ENCODE measurements at regions not wholly inside any gene's neighbourhood (a gene's known extent, or its start where the extent isn't known, plus 50 kb on each side); places are given as distances from the start of the nearest gene placed in this dataset.

DNA sequence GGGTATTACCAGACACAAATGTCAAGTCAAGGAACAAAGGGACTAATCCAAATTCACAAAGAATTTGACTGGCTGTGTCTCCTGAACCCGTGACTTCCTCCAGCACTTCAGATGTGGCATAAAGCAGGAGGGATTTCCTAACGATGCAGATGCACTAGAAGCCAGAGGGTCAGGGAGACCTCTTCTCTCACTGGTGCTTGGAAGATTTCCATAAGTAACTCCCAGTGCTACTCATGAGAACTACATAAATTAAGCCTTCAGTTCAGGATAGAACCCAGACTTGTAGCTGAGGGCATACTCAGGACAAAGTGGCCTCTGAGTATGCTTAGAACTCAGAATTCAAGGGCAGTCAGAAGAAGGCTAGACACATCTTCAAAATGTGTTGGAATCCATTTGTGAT lies 83.6 kb upstream of the NRIP1 start:
- Histone ChIP-seq H3K27ac (ENCODE audit: insufficient read depth, low read length, poor library complexity, severe bottlenecking) (no peak overlapping the region), H3K27me3 (replicated peaks; ENCODE audit: control insufficient read depth, insufficient read depth, low read length, poor library complexity, severe bottlenecking) (no peaks in the 10 kb centered on the region), H3K4me3 (ENCODE audit: insufficient read depth, low read depth, low read length, poor library complexity, severe bottlenecking) (no peak overlapping the region), H3K9me3 (ENCODE audit: control insufficient read depth, low read length) (no peaks in the 10 kb centered on the region), H3K4me1 (ENCODE audit: control insufficient read depth, insufficient read depth, low read length, poor library complexity, severe bottlenecking) (no peaks in the 10 kb centered on the region), H3K36me3 (ENCODE audit: control insufficient read depth, insufficient read depth, low read length) (no peaks in the 10 kb centered on the region)
- DNase-seq, result no peak

DNA sequence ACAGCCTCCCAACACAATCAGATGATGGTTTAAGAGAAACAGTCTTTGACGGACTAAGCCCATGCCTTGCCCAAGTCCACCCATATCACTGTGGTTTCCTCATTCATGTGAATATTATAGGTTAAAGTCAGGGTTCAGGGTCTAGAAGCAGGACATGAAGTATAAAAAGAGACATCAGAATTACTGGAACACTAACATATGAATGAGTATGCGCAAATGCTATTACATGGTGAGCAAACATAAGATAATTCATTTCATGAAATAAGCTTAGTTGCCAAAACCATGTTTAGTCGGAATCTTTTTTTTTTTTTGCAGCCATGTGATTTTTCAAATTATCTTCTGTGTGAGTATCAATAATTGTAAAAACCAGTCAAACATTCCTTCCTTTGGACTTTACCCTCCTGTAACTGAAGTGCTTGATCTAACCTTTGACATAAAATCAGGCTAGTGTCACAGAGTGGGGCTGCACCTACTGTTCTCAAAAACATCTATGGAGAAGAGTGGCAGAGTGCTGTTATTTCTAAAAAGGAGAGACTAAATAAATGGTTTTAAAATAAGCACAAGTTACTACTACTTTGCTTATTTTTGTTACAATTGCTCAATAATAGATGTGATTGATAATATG lies 84.9 kb upstream of the NRIP1 start:
- Histone ChIP-seq H3K27ac (ENCODE audit: insufficient read depth, low read length, poor library complexity, severe bottlenecking) (no peak overlapping the region), H3K4me3 (ENCODE audit: insufficient read depth, low read depth, low read length, poor library complexity, severe bottlenecking) (no peak overlapping the region), H3K4me1 (ENCODE audit: control insufficient read depth, insufficient read depth, low read length, poor library complexity, severe bottlenecking) (no peaks in the 10 kb centered on the region), H3K27me3 (replicated peaks; ENCODE audit: control insufficient read depth, insufficient read depth, low read length, poor library complexity, severe bottlenecking) (no peaks in the 10 kb centered on the region), H3K36me3 (ENCODE audit: control insufficient read depth, insufficient read depth, low read length) (no peaks in the 10 kb centered on the region), H3K9me3 (ENCODE audit: control insufficient read depth, low read length) (no peaks in the 10 kb centered on the region)
- no peak for DNase-seq

DNA sequence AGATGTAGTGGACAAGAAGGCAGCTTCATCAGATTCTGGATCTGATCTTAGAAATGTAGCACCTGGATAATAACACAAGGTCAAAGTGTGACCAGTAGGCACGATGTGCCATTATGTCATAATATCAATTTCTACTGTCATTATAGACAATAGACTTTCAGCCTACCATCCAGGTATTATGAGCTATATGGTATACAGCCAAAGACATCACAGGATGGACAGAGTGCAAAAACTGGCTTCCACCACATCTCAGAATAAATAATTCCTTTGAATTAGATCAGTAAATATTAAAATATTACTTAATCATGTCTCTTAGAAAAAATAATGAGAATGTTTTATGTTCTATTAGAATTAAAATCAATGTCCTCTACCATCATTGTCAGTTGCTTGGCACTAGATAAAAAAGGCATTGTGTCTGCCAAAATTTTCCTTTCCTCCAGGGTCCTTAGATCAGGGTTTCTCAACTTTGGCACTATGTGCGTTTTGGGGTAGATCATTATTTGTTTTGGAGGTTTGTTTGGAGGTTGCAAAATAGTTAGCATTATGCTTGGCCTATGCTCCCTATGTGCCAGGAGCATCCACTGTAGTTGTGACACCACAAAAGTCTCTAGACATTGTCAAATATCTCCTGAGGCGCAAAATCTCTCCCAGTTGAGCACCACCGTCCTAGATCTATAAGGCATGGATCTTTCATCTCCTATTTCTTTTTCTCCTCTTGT lies 86.7 kb upstream of the NRIP1 start:
- no peak overlapping the region for H3K27ac ChIP-seq (ENCODE audit: insufficient read depth, low read length, poor library complexity, severe bottlenecking)
- no peak overlapping the region for H3K4me3 ChIP-seq (ENCODE audit: insufficient read depth, low read depth, low read length, poor library complexity, severe bottlenecking)
- no peaks in the 10 kb centered on the region for H3K4me1 ChIP-seq (ENCODE audit: control insufficient read depth, insufficient read depth, low read length, poor library complexity, severe bottlenecking)
- H3K36me3 ChIP-seq (ENCODE audit: control insufficient read depth, insufficient read depth, low read length), result no peaks in the 10 kb centered on the region
- no peak for DNase-seq
- no peaks in the 10 kb centered on the region for H3K27me3 ChIP-seq (replicated peaks; ENCODE audit: control insufficient read depth, insufficient read depth, low read length, poor library complexity, severe bottlenecking)
- H3K9me3 ChIP-seq (ENCODE audit: control insufficient read depth, low read length), result no peaks in the 10 kb centered on the region

DNA sequence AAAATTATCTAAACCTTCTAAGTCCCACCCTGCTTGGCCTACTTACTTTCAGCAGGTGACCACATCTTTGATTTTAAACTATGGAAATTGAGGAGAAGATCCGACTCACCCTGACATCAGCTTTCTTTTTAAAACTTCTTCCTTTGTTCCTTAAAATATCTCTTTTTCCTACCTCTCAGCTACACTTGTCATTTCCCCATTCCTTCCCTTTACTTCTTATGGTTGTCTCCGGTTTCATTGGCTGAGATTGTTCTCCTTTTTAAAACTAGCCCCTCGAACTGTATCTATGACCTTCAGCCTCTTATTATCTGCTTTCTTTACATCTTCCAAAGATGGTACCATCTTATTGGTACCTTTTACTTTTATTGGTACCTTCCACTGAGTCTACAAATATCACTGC lies 87.8 kb upstream of the NRIP1 start:
- no peak for DNase-seq
- no peak overlapping the region for H3K27ac ChIP-seq (ENCODE audit: insufficient read depth, low read length, poor library complexity, severe bottlenecking)
- no peaks in the 10 kb centered on the region for H3K36me3 ChIP-seq (ENCODE audit: control insufficient read depth, insufficient read depth, low read length)
- H3K4me3 ChIP-seq (ENCODE audit: insufficient read depth, low read depth, low read length, poor library complexity, severe bottlenecking), result no peak overlapping the region
- no peaks in the 10 kb centered on the region for H3K27me3 ChIP-seq (replicated peaks; ENCODE audit: control insufficient read depth, insufficient read depth, low read length, poor library complexity, severe bottlenecking)
- H3K9me3 ChIP-seq (ENCODE audit: control insufficient read depth, low read length), result no peaks in the 10 kb centered on the region
- no peaks in the 10 kb centered on the region for H3K4me1 ChIP-seq (ENCODE audit: control insufficient read depth, insufficient read depth, low read length, poor library complexity, severe bottlenecking)

DNA sequence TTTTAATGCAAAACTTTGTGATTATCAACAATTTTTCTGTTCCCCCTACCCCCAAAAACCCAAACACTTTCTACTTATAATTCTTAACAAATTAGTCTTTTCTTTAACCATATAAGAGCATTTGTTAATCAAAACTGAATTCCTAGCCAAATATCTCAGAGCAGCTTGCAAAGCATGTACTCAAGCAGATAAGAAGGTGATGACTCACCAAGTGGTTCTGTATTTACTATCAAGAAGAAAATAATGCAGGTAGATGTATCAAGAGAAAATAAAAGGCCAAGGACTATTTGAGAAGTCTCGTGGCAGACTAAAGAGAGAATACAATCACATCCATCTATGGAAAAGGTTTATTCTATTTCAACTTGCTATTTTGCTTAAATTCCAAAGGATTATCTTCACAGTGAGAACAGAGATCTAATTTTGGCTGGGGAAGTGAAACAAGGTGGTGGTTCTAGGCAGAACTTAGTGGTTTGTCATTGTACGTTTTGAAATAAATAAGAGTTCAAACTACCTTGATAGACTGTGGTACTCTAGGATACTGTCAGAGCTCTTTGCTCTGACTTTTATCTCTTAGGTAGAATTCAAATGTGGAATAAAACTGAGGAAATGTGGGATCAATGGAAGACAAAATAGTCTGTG lies 94.7 kb upstream of the NRIP1 start:
- no peaks in the 10 kb centered on the region for H3K27me3 ChIP-seq (replicated peaks; ENCODE audit: control insufficient read depth, insufficient read depth, low read length, poor library complexity, severe bottlenecking)
- H3K4me1 ChIP-seq (ENCODE audit: control insufficient read depth, insufficient read depth, low read length, poor library complexity, severe bottlenecking), result no peaks in the 10 kb centered on the region
- H3K4me3 ChIP-seq (ENCODE audit: insufficient read depth, low read depth, low read length, poor library complexity, severe bottlenecking), result no peak overlapping the region
- H3K9me3 ChIP-seq (ENCODE audit: control insufficient read depth, low read length), result no peaks in the 10 kb centered on the region
- H3K36me3 ChIP-seq (ENCODE audit: control insufficient read depth, insufficient read depth, low read length), result no peaks in the 10 kb centered on the region
- DNase-seq, result no peak
- no peak overlapping the region for H3K27ac ChIP-seq (ENCODE audit: insufficient read depth, low read length, poor library complexity, severe bottlenecking)

DNA sequence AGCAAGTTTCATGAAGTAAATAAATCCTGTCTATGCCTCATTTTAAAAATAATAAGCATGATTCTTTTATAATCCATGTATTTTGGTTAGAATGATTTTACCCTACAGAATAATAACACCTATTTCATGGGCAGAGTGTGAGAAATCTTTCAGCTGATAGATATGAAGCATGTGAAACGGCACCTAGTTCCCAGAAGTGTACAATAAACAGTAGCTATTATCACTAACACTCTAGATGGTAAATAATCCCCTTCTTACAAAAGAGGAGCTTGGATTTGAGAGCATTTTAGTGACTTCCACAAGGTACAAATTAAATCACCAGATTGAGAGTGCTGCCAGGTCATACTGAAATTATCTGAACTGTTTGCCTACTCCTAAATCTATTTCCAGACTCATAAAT lies 95.3 kb upstream of the NRIP1 start:
- Histone ChIP-seq H3K9me3 (ENCODE audit: control insufficient read depth, low read length) (no peaks in the 10 kb centered on the region), H3K36me3 (ENCODE audit: control insufficient read depth, insufficient read depth, low read length) (no peaks in the 10 kb centered on the region), H3K4me3 (ENCODE audit: insufficient read depth, low read depth, low read length, poor library complexity, severe bottlenecking) (no peak overlapping the region), H3K4me1 (ENCODE audit: control insufficient read depth, insufficient read depth, low read length, poor library complexity, severe bottlenecking) (no peaks in the 10 kb centered on the region), H3K27ac (ENCODE audit: insufficient read depth, low read length, poor library complexity, severe bottlenecking) (no peak overlapping the region), H3K27me3 (replicated peaks; ENCODE audit: control insufficient read depth, insufficient read depth, low read length, poor library complexity, severe bottlenecking) (no peaks in the 10 kb centered on the region)
- DNase-seq, result no peak

DNA sequence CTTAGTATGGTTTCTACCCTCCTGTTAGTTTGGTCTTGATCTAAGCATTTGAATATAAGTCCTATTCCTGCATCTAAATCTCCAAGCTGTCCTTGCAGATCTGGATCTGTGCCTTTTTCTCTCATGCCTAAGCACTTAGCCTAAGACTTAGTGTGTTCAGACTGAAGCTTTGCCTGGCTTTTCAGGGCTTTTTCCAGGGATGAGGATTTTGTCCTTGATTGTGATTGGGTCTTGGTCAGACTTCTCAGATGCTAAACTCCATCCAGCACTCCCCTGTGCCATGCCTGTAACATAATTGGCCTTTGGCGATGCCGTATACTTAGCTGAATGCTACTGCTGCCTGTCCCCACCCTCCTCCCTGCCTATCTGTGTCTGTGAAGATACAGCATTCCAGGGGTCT lies 98.1 kb upstream of the NRIP1 start:
- no peak overlapping the region for H3K4me3 ChIP-seq (ENCODE audit: insufficient read depth, low read depth, low read length, poor library complexity, severe bottlenecking)
- H3K4me1 ChIP-seq (ENCODE audit: control insufficient read depth, insufficient read depth, low read length, poor library complexity, severe bottlenecking), result no peaks in the 10 kb centered on the region
- H3K9me3 ChIP-seq (ENCODE audit: control insufficient read depth, low read length), result no peaks in the 10 kb centered on the region
- no peak for DNase-seq
- H3K36me3 ChIP-seq (ENCODE audit: control insufficient read depth, insufficient read depth, low read length), result no peaks in the 10 kb centered on the region
- no peaks in the 10 kb centered on the region for H3K27me3 ChIP-seq (replicated peaks; ENCODE audit: control insufficient read depth, insufficient read depth, low read length, poor library complexity, severe bottlenecking)
- H3K27ac ChIP-seq (ENCODE audit: insufficient read depth, low read length, poor library complexity, severe bottlenecking), result no peak overlapping the region

DNA sequence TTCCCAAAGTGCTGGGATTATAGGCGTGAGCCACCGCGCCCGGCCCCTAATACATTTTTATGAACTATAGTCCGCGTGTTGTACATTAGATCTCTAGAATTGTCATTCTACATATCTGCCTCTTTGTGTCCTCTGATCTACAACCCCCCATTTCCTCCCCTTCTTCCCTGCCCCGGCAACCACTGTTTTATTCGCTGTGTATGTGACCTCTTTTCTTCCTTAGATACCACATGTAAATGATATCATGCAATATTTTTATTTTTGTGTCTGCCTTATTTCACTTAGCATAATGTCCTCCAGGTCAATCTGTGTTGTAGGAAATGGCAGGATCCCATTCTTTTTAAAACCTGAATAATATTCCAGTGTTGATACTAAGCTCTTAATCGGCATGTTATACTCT lies 99.5 kb upstream of the NRIP1 start:
- Histone ChIP-seq H3K4me3 (ENCODE audit: insufficient read depth, low read depth, low read length, poor library complexity, severe bottlenecking) (no peak overlapping the region), H3K27ac (ENCODE audit: insufficient read depth, low read length, poor library complexity, severe bottlenecking) (no peak overlapping the region), H3K9me3 (ENCODE audit: control insufficient read depth, low read length) (no peaks in the 10 kb centered on the region)

DNA sequence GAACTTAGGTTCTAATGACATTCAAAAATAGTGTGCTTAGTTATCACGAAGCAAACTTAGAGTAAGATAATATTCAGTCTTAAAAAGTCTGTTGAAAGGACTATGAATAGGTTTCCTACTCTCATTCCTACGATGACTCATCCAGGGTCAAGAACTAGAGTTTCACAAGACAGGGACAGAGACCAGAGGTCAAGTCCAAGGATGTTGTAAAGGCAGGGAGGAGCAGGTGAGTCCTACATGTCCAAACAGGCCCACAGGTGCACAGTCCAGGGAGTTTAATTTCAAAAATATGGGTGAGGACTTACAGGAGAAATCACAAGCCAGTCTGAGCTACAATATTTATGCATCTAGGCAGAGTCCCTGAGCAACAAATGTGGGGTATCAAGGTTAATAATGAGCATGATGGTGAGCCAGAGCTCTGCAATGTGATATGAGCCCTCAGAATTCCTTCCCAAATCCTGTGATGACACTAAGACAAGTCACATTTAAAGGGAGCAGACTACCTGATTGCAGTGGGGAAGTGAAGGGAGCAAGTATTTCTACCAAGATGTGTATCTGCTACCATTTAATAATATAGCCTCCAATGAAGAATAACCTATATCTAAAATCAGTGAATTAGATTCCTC lies 100.0 kb upstream of the NRIP1 start:
- H3K27me3 ChIP-seq (replicated peaks; ENCODE audit: control insufficient read depth, insufficient read depth, low read length, poor library complexity, severe bottlenecking), result no peaks in the 10 kb centered on the region
- no peak overlapping the region for H3K27ac ChIP-seq (ENCODE audit: insufficient read depth, low read length, poor library complexity, severe bottlenecking)
- no peaks in the 10 kb centered on the region for H3K9me3 ChIP-seq (ENCODE audit: control insufficient read depth, low read length)
- no peaks in the 10 kb centered on the region for H3K36me3 ChIP-seq (ENCODE audit: control insufficient read depth, insufficient read depth, low read length)
- H3K4me1 ChIP-seq (ENCODE audit: control insufficient read depth, insufficient read depth, low read length, poor library complexity, severe bottlenecking), result no peaks in the 10 kb centered on the region
- H3K4me3 ChIP-seq (ENCODE audit: insufficient read depth, low read depth, low read length, poor library complexity, severe bottlenecking), result no peak overlapping the region
- no peak for DNase-seq

More for the DNA sequence above, 99.5 kb upstream of the NRIP1 start:
- no peaks in the 10 kb centered on the region for H3K27me3 ChIP-seq (replicated peaks; ENCODE audit: control insufficient read depth, insufficient read depth, low read length, poor library complexity, severe bottlenecking)
- DNase-seq, result no peak
- H3K36me3 ChIP-seq (ENCODE audit: control insufficient read depth, insufficient read depth, low read length), result no peaks in the 10 kb centered on the region
- H3K4me1 ChIP-seq (ENCODE audit: control insufficient read depth, insufficient read depth, low read length, poor library complexity, severe bottlenecking), result no peaks in the 10 kb centered on the region

DNA sequence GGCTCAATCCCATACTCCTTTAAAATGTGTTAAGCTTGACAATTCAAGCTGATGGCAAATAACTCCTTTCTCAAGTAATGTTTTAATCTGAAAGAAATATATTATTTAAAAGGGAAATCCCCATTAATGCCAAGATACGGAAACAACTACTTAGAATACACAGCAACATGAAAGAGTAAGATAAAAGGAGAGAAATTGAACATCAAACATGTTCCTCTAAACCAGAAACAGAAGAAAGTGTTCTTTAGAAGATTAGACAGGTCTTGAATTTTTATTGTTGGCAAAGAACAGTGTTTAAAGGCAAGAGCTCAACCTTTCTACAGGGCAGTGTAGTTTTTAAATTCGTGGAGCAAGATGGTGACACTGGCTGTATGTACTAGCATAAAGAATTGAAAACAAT lies 105.8 kb upstream of the NRIP1 start:
- DNase-seq, result no peak
- H3K27ac ChIP-seq (ENCODE audit: insufficient read depth, low read length, poor library complexity, severe bottlenecking), result no peak overlapping the region
- H3K4me3 ChIP-seq (ENCODE audit: insufficient read depth, low read depth, low read length, poor library complexity, severe bottlenecking), result no peak overlapping the region
- no peaks in the 10 kb centered on the region for H3K36me3 ChIP-seq (ENCODE audit: control insufficient read depth, insufficient read depth, low read length)
- H3K27me3 ChIP-seq (replicated peaks; ENCODE audit: control insufficient read depth, insufficient read depth, low read length, poor library complexity, severe bottlenecking), result no peaks in the 10 kb centered on the region
- H3K9me3 ChIP-seq (ENCODE audit: control insufficient read depth, low read length), result no peaks in the 10 kb centered on the region
- H3K4me1 ChIP-seq (ENCODE audit: control insufficient read depth, insufficient read depth, low read length, poor library complexity, severe bottlenecking), result no peaks in the 10 kb centered on the region
